ENCODE measurements at regions not wholly inside any gene's neighbourhood (a gene's known extent, or its start where the extent isn't known, plus 50 kb on each side); places are given as distances from the start of the nearest gene placed in this dataset.
A peak's percentile ranks its signal among the peaks of the same experiment; 100 is the strongest.

GRCh38 chr1:5189384-5189783, 535.0 kb downstream of the AJAP1 start:
- Mint-ChIP-seq H3K36me3 (no peaks in the 10 kb centered on the region), H3K27ac (no peak overlapping the region), H3K27me3 (peaks cover 7% of the 10 kb centered on the region), H3K9me3 (ENCODE audit: low read depth) (no peaks in the 10 kb centered on the region), H3K4me3 (no peak overlapping the region), H3K4me1 (ENCODE audit: low read depth) (no peaks in the 10 kb centered on the region)

- no peaks in the 10 kb centered on the region for H3K36me3 Mint-ChIP-seq
- H3K4me1 Mint-ChIP-seq (ENCODE audit: low read depth): no peaks in the 10 kb centered on the region
- no peak overlapping the region for H3K27ac Mint-ChIP-seq
- peaks cover 8% of the 10 kb centered on the region for H3K27me3 Mint-ChIP-seq
- no peak overlapping the region for H3K4me3 Mint-ChIP-seq
- no peaks in the 10 kb centered on the region for H3K9me3 Mint-ChIP-seq (ENCODE audit: low read depth)
These were observed 511.4 kb downstream of the AJAP1 start for GRCh38 chr1:5165762-5166161.

GRCh38 chr1:5164158-5164557, 509.7 kb downstream of the AJAP1 start:
- peaks cover 7% of the 10 kb centered on the region for H3K27me3 Mint-ChIP-seq
- H3K27ac Mint-ChIP-seq: no peak overlapping the region
- no peaks in the 10 kb centered on the region for H3K9me3 Mint-ChIP-seq (ENCODE audit: low read depth)
- H3K4me3 Mint-ChIP-seq: no peak overlapping the region
- H3K36me3 Mint-ChIP-seq: no peaks in the 10 kb centered on the region
- H3K4me1 Mint-ChIP-seq (ENCODE audit: low read depth): no peaks in the 10 kb centered on the region

GRCh38 chr1:5161372-5161771, 507.0 kb downstream of the AJAP1 start:
- Mint-ChIP-seq H3K36me3 (no peaks in the 10 kb centered on the region), H3K9me3 (ENCODE audit: low read depth) (no peaks in the 10 kb centered on the region), H3K4me3 (no peak overlapping the region), H3K4me1 (ENCODE audit: low read depth) (no peaks in the 10 kb centered on the region), H3K27me3 (peaks cover 10% of the 10 kb centered on the region), H3K27ac (no peak overlapping the region)

DNA sequence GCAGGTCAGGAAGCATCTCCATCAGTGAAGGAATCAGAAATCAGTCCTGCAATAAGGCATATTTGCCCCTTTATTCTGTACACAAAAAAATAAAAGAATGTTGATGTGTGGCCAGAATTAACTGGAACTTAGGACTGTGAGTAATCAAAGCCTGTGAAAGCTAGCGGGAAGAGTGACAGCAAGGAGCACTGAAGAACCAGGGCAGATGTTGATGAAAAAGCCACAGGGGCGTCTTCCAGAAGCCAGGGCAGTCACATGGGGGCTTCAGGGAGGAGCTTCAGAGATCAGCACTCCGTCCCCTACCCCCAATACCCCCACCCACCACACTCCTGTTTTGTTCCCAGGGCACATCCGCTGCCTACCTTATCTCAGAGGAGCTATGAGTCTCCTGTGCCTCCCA, 502.8 kb downstream of the AJAP1 start:
- no peaks in the 10 kb centered on the region for H3K36me3 Mint-ChIP-seq
- no peak overlapping the region for H3K27ac Mint-ChIP-seq
- peaks cover 13% of the 10 kb centered on the region for H3K27me3 Mint-ChIP-seq
- H3K9me3 Mint-ChIP-seq (ENCODE audit: low read depth): peaks cover 6% of the 10 kb centered on the region
- no peaks in the 10 kb centered on the region for H3K4me1 Mint-ChIP-seq (ENCODE audit: low read depth)
- H3K4me3 Mint-ChIP-seq: no peak overlapping the region

DNA sequence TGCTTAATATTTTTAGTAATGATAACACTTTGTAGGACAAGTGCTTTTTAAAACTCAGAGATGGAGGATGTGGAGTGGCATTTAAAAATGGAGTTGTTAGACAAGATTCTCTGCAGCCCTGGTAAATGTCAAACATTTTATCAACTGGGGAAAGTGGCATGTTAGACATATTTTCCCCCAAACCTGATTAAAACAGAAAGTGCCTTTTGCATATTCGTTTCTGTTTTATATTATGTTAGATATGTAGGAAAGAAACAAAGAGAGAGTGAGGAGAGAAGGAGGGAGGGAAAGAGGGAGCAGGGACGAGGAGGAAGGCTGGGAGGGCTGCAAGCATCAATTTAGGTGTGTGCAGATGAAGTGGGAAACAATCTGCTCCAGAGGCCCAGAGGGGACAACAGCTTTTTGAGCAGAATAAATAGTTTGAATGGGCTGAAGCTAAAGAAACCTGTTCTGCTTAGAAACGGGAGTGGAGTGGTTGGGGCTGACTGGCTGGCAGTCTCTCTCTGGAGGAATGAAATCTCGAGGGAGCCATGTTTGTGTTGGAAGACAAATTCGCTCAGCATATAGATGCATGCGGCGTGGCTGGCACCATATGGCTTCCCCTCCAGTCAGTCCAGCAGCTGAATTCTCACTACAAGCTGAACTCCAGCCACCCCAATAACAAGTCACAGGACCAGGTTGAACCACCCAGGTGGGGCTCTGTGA, 502.2 kb downstream of the AJAP1 start:
- Mint-ChIP-seq H3K27me3 (peaks cover 12% of the 10 kb centered on the region), H3K36me3 (no peaks in the 10 kb centered on the region), H3K4me1 (ENCODE audit: low read depth) (no peaks in the 10 kb centered on the region), H3K27ac (no peak overlapping the region), H3K9me3 (ENCODE audit: low read depth) (peaks cover 6% of the 10 kb centered on the region), H3K4me3 (no peak overlapping the region)

- H3K27me3 Mint-ChIP-seq: peaks cover 11% of the 10 kb centered on the region
- peaks cover 6% of the 10 kb centered on the region for H3K9me3 Mint-ChIP-seq (ENCODE audit: low read depth)
- no peak overlapping the region for H3K27ac Mint-ChIP-seq
- H3K4me3 Mint-ChIP-seq: no peak overlapping the region
- no peaks in the 10 kb centered on the region for H3K36me3 Mint-ChIP-seq
- H3K4me1 Mint-ChIP-seq (ENCODE audit: low read depth): no peaks in the 10 kb centered on the region
These were observed 497.1 kb downstream of the AJAP1 start for GRCh38 chr1:5151511-5151910.

- H3K27me3 Mint-ChIP-seq: peaks cover 12% of the 10 kb centered on the region
- H3K27ac Mint-ChIP-seq: no peak overlapping the region
- H3K4me3 Mint-ChIP-seq: no peak overlapping the region
- H3K9me3 Mint-ChIP-seq (ENCODE audit: low read depth): peaks cover 6% of the 10 kb centered on the region
- no peaks in the 10 kb centered on the region for H3K4me1 Mint-ChIP-seq (ENCODE audit: low read depth)
- no peaks in the 10 kb centered on the region for H3K36me3 Mint-ChIP-seq
These were observed 495.8 kb downstream of the AJAP1 start for GRCh38 chr1:5150191-5150590.

- no peaks in the 10 kb centered on the region for H3K9me3 Mint-ChIP-seq (ENCODE audit: low read depth)
- H3K27me3 Mint-ChIP-seq: peaks cover 15% of the 10 kb centered on the region
- H3K4me1 Mint-ChIP-seq (ENCODE audit: low read depth): no peaks in the 10 kb centered on the region
- H3K4me3 Mint-ChIP-seq: no peak overlapping the region
- no peak overlapping the region for H3K27ac Mint-ChIP-seq
- no peaks in the 10 kb centered on the region for H3K36me3 Mint-ChIP-seq
These were observed 493.4 kb downstream of the AJAP1 start for GRCh38 chr1:5147806-5148205.

- Mint-ChIP-seq H3K4me3 (no peak overlapping the region), H3K27me3 (peaks cover 15% of the 10 kb centered on the region), H3K36me3 (no peaks in the 10 kb centered on the region), H3K9me3 (ENCODE audit: low read depth) (no peaks in the 10 kb centered on the region), H3K4me1 (ENCODE audit: low read depth) (no peaks in the 10 kb centered on the region), H3K27ac (no peak overlapping the region)
These were observed 488.0 kb downstream of the AJAP1 start for GRCh38 chr1:5142389-5142788.

DNA sequence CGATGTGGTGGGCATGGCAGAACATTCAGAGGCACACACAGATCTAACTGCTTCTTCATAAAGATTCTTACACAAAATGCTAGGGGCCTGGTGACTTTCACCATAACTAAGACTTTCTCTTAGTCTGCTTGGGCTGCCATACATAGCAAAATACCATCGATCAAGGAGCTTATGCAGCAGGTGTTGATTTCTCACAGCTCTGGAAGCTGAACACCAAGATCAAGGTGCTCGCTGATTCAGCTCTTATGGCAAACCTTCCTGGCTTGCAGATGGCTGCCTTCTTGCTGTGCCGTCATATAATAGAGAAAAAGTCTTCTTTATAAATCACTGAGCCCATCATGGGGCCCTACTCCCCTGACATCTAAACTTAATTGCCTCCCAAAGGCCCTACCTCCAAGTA, 487.3 kb downstream of the AJAP1 start:
- Mint-ChIP-seq H3K9me3 (ENCODE audit: low read depth) (no peaks in the 10 kb centered on the region), H3K4me1 (ENCODE audit: low read depth) (no peaks in the 10 kb centered on the region), H3K27ac (no peak overlapping the region), H3K4me3 (no peak overlapping the region), H3K27me3 (peaks cover 14% of the 10 kb centered on the region), H3K36me3 (no peaks in the 10 kb centered on the region)

- H3K27me3 Mint-ChIP-seq: peaks cover 14% of the 10 kb centered on the region
- no peak overlapping the region for H3K4me3 Mint-ChIP-seq
- H3K36me3 Mint-ChIP-seq: no peaks in the 10 kb centered on the region
- no peaks in the 10 kb centered on the region for H3K4me1 Mint-ChIP-seq (ENCODE audit: low read depth)
- H3K9me3 Mint-ChIP-seq (ENCODE audit: low read depth): no peaks in the 10 kb centered on the region
- no peak overlapping the region for H3K27ac Mint-ChIP-seq
These were observed 486.6 kb downstream of the AJAP1 start for GRCh38 chr1:5140962-5141361.

DNA sequence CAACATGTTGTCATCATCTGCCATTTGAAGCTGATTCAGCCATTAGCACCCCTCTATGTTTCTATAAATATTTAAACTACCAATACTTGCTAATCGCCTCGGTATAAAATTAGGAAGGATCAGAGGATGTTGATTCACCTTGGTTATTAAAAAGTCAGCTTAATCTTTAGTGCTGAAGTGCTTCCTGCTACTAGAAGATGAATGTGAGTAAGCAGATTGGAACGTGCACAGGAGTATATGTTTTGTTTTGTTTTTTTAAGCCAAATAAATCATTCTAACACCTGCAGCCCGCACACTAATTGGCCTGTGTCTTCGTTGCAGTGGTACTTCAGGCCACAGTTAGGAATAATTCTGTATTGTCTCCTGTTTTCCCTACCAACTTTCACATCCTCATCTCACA, 485.7 kb downstream of the AJAP1 start:
- H3K4me1 Mint-ChIP-seq (ENCODE audit: low read depth): no peaks in the 10 kb centered on the region
- H3K27ac Mint-ChIP-seq: peak overlapping the region; percentile 12
- H3K9me3 Mint-ChIP-seq (ENCODE audit: low read depth): no peaks in the 10 kb centered on the region
- H3K4me3 Mint-ChIP-seq: no peak overlapping the region
- peaks cover 11% of the 10 kb centered on the region for H3K27me3 Mint-ChIP-seq
- no peaks in the 10 kb centered on the region for H3K36me3 Mint-ChIP-seq

DNA sequence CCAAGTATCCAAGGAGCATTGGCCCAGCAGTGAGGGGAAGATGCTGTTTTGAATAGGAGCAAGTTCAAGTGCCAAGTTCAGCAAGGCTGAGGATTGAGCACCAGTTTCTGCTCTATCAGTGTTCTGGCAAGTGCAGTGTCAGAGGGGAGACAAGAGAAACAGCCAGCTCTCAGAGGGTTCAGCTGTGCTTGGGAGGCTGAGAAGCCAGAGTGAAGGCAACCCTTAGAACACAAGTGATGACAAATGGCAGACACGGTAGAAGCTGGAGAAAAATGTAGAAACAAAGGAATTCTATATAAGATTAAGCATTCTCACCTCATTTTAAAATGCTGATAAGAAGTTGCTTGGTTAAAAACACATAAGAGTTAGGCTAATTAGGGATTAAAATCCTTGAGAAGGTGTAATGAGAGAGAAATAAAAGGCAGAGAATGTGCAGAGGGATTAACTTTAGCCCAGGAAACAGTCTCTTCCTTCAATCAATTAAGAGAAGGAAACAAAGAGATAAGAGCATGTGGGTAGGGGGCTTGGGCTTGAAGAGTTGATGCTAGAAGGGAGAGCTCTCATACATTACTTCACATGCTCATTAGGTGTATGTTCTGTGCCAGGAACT, 475.4 kb downstream of the AJAP1 start:
- Mint-ChIP-seq H3K4me3 (no peak overlapping the region), H3K36me3 (peaks cover 4% of the 10 kb centered on the region), H3K27ac (no peak overlapping the region), H3K9me3 (ENCODE audit: low read depth) (no peaks in the 10 kb centered on the region), H3K27me3 (peaks cover 7% of the 10 kb centered on the region), H3K4me1 (ENCODE audit: low read depth) (peaks cover 8% of the 10 kb centered on the region)

DNA sequence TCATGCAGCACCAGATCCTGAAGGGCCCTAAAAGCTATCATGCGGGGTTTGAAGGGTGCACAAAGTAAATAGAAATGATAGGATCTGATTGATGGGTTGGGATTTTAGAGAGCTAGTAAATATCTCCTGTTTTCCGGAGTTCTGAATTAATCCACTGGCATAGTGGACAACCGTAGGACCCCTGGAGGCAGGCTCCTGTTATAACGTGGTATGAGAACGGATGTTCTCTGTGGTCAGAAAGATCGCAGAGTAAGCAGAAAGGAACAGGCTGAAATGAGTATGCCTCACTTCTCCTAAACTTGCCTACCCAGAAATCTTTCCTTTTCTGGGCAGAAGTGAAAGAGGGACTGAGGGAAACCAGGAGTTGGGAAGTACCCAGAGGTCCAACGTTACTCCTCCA, 470.8 kb downstream of the AJAP1 start:
- H3K36me3 Mint-ChIP-seq: peaks cover 4% of the 10 kb centered on the region
- H3K4me1 Mint-ChIP-seq (ENCODE audit: low read depth): peaks cover 8% of the 10 kb centered on the region
- H3K27ac Mint-ChIP-seq: no peak overlapping the region
- peaks cover 12% of the 10 kb centered on the region for H3K27me3 Mint-ChIP-seq
- H3K4me3 Mint-ChIP-seq: no peak overlapping the region
- no peaks in the 10 kb centered on the region for H3K9me3 Mint-ChIP-seq (ENCODE audit: low read depth)

DNA sequence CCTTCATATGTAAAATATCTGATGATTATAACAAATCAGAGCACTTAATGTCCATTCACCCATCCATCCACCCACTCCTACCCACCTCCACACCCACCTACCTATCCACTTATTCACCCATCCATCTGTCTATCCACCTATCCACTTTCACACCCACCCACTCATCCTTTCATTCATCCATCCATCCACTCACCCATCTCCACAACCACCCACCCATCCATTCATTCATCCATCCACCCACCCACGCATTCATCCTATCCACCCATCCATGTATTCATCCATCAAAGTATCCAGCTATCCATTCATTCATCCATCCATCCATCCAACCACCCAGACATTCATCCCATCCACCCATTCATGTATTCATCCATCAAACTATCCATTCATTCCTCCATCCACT, 466.1 kb downstream of the AJAP1 start:
- no peaks in the 10 kb centered on the region for H3K9me3 Mint-ChIP-seq (ENCODE audit: low read depth)
- no peak overlapping the region for H3K27ac Mint-ChIP-seq
- H3K4me1 Mint-ChIP-seq (ENCODE audit: low read depth): peaks cover 4% of the 10 kb centered on the region
- no peaks in the 10 kb centered on the region for H3K36me3 Mint-ChIP-seq
- H3K27me3 Mint-ChIP-seq: peaks cover 4% of the 10 kb centered on the region
- H3K4me3 Mint-ChIP-seq: no peak overlapping the region

All from activated naive CD8-positive, alpha-beta T cell (primary cell).